ENCODE measurements at regions not wholly inside any gene's neighbourhood (a gene's known extent, or its start where the extent isn't known, plus 50 kb on each side); places are given as distances from the start of the nearest gene placed in this dataset.
A peak's percentile ranks its signal among the peaks of the same experiment; 100 is the strongest.

DNA sequence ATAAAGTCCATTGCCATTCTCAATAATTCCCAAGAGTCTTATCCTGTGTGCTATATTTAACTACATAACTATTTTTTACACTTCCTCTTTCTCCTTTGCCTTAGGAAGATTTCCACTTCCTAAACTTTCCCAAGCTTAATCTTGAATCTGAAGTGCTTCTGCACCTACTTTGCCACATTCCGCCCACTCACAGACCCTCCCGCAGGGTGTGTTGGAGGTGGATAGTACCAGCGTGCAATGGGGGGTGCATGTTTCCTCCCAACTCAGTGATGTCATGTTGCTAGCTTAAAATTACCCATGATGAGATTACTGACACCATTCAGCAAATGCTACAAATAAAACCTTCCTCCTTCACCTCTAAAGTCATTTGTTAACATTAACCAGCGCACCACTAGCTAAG lies 460.2 kb downstream of the NR2F1-AS1 start:
- Histone ChIP-seq H3K4me3 (replicated peaks in 1 of 4; ENCODE audit: control extremely low read depth in 1 of 4, insufficient read depth in 1 of 4, low read depth in 3 of 4, low read length in 4 of 4) (no peak overlapping the region), H3K27me3 (ENCODE audit: control insufficient read depth, insufficient read depth, low read length) (no peaks in the 10 kb centered on the region)
- TF ChIP-seq EZH2 (IDR thresholded peaks at IDR 0.05; ENCODE audit: low read length, missing control alignments) = no peak
- TF ChIP-seq, protein P1, sequence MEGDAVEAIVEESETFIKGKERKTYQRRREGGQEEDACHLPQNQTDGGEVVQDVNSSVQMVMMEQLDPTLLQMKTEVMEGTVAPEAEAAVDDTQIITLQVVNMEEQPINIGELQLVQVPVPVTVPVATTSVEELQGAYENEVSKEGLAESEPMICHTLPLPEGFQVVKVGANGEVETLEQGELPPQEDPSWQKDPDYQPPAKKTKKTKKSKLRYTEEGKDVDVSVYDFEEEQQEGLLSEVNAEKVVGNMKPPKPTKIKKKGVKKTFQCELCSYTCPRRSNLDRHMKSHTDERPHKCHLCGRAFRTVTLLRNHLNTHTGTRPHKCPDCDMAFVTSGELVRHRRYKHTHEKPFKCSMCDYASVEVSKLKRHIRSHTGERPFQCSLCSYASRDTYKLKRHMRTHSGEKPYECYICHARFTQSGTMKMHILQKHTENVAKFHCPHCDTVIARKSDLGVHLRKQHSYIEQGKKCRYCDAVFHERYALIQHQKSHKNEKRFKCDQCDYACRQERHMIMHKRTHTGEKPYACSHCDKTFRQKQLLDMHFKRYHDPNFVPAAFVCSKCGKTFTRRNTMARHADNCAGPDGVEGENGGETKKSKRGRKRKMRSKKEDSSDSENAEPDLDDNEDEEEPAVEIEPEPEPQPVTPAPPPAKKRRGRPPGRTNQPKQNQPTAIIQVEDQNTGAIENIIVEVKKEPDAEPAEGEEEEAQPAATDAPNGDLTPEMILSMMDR (conservative IDR thresholded peaks at IDR 0.05 in 1 of 2, IDR thresholded peaks at IDR 0.05 in 1 of 2; ENCODE audit: low read depth in 1 of 2, low read length in 2 of 2) = no peak

DNA sequence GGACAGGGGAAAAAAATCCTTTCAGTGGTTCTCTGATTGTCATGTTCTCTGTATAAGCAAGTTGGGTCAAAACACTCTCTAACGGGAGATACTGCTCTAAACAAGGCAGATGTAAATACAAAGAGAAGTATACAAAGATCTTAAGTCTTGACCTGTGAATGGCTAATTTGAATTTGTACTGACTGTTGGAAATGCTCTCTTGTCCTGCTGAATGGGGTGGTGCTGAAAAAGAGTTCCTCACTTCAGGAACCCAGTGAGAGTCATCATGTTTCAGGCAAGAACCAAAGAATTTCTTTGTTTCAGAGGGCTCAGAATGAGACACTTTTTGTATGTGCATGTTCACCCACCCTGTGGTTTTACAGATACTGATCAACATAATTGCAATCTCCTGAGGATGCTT lies 461.0 kb downstream of the NR2F1-AS1 start:
- Histone ChIP-seq H3K36me3 (ENCODE audit: control insufficient read depth, insufficient read depth, low read length) (no peaks in the 10 kb centered on the region), H4K20me1 (ENCODE audit: control insufficient read depth, extremely low read depth, insufficient read depth, low read length) (no peaks in the 10 kb centered on the region), H3K27ac (ENCODE audit: insufficient read depth, low read length) (no peak overlapping the region), H3K79me2 (ENCODE audit: control insufficient read depth, insufficient read depth, low read length) (no peaks in the 10 kb centered on the region), H3K4me2 (ENCODE audit: extremely low read depth, insufficient read depth, low read length) (no peak overlapping the region), H3K9me3 (ENCODE audit: control insufficient read depth, insufficient read depth, low read depth, low read length) (no peaks in the 10 kb centered on the region), H3K9ac (ENCODE audit: insufficient read depth, low read length) (no peak overlapping the region), H2AFZ (ENCODE audit: low read length) (no peak overlapping the region), H3K27me3 (ENCODE audit: control insufficient read depth, insufficient read depth, low read length) (no peaks in the 10 kb centered on the region), H3K4me3 (replicated peaks in 1 of 4; ENCODE audit: control extremely low read depth in 1 of 4, insufficient read depth in 1 of 4, low read depth in 3 of 4, low read length in 4 of 4) (no peak overlapping the region), H3K4me1 (ENCODE audit: control insufficient read depth, extremely low read depth, insufficient read depth, low read length) (no peaks in the 10 kb centered on the region)
- no peak for TF ChIP-seq EZH2 (IDR thresholded peaks at IDR 0.05; ENCODE audit: low read length, missing control alignments)
- TF ChIP-seq, protein P1 (conservative IDR thresholded peaks at IDR 0.05 in 1 of 2, IDR thresholded peaks at IDR 0.05 in 1 of 2; ENCODE audit: low read depth in 1 of 2, low read length in 2 of 2) = no peak
- no peak for DNase-seq (ENCODE audit: low read depth in 2 of 2)

More for the DNA sequence above, 460.2 kb downstream of the NR2F1-AS1 start:
- Histone ChIP-seq H3K36me3 (ENCODE audit: control insufficient read depth, insufficient read depth, low read length) (no peaks in the 10 kb centered on the region), H3K9ac (ENCODE audit: insufficient read depth, low read length) (no peak overlapping the region), H2AFZ (ENCODE audit: low read length) (no peak overlapping the region), H3K79me2 (ENCODE audit: control insufficient read depth, insufficient read depth, low read length) (no peaks in the 10 kb centered on the region), H3K4me1 (ENCODE audit: control insufficient read depth, extremely low read depth, insufficient read depth, low read length) (no peaks in the 10 kb centered on the region), H3K9me3 (ENCODE audit: control insufficient read depth, insufficient read depth, low read depth, low read length) (no peaks in the 10 kb centered on the region), H4K20me1 (ENCODE audit: control insufficient read depth, extremely low read depth, insufficient read depth, low read length) (no peaks in the 10 kb centered on the region), H3K4me2 (ENCODE audit: extremely low read depth, insufficient read depth, low read length) (no peak overlapping the region), H3K27ac (ENCODE audit: insufficient read depth, low read length) (no peak overlapping the region)
- DNase-seq (ENCODE audit: low read depth in 2 of 2) = no peak

DNA sequence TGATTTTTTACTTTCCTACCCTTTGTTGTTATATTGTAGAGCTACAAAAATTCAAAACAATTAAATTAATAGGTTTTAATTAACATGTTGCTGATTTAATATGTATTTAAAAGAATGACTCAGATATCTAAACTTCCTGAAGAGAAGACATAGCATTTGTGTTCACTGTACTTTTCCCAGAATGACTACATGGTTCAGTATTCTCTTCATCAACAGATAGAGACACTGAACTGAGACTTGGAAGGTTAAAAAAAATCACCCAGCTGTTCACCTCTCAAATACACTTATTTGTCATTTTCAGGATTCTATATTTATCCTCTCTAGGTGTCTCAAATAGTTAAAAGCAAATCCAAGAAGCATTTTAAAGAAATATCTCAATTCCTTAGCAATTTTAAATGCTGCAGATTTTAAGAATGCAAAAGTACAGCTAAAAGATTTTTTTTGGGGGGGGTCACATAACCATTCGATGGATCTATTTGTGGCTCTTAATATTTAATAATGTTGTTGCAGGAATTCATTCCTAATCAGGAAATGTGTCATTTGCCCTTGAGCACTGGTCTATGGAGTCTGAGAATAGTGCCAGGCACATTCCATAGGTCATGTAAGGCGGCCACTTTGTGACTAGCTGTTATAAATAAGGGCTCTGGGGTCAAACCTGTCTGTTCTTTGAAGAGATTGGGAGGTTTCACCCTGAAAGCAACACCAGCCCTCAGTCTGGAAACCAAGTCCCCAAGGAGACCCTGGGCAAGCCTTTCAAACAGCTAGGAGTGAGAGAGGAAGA lies 463.1 kb downstream of the NR2F1-AS1 start:
- Histone ChIP-seq H4K20me1 (ENCODE audit: control insufficient read depth, extremely low read depth, insufficient read depth, low read length) (no peaks in the 10 kb centered on the region), H3K27ac (ENCODE audit: insufficient read depth, low read length) (no peak overlapping the region), H3K4me3 (replicated peaks in 1 of 4; ENCODE audit: control extremely low read depth in 1 of 4, insufficient read depth in 1 of 4, low read depth in 3 of 4, low read length in 4 of 4) (no peak overlapping the region), H3K36me3 (ENCODE audit: control insufficient read depth, insufficient read depth, low read length) (no peaks in the 10 kb centered on the region), H3K4me2 (ENCODE audit: extremely low read depth, insufficient read depth, low read length) (no peak overlapping the region), H3K79me2 (ENCODE audit: control insufficient read depth, insufficient read depth, low read length) (no peaks in the 10 kb centered on the region), H3K27me3 (ENCODE audit: control insufficient read depth, insufficient read depth, low read length) (no peaks in the 10 kb centered on the region), H3K9ac (ENCODE audit: insufficient read depth, low read length) (no peak overlapping the region), H3K9me3 (ENCODE audit: control insufficient read depth, insufficient read depth, low read depth, low read length) (no peaks in the 10 kb centered on the region), H2AFZ (ENCODE audit: low read length) (no peak overlapping the region), H3K4me1 (ENCODE audit: control insufficient read depth, extremely low read depth, insufficient read depth, low read length) (no peaks in the 10 kb centered on the region)
- TF ChIP-seq, protein P1 (conservative IDR thresholded peaks at IDR 0.05 in 1 of 2, IDR thresholded peaks at IDR 0.05 in 1 of 2; ENCODE audit: low read depth in 1 of 2, low read length in 2 of 2) = no peak
- TF ChIP-seq EZH2 (IDR thresholded peaks at IDR 0.05; ENCODE audit: low read length, missing control alignments) = no peak
- peak in 1 of 2 donors; percentile 53 for DNase-seq (ENCODE audit: low read depth in 2 of 2)

Measured in fibroblast of lung (primary cell).